Left renal pelvis (tissue), 4 donors: ENCODE measurements at regions not wholly inside any gene's neighbourhood (a gene's known extent, or its start where the extent isn't known, plus 50 kb on each side); places are given as distances from the start of the nearest gene placed in this dataset.
A peak's percentile ranks its signal among the peaks of the same experiment; 100 is the strongest.

Source experiments
- DNase-seq, 4 donors: peaks; one replicate each; pipeline ENCODE4 v3.0.0-alpha.2; 2013; ENCODE audit warnings: low read depth in 4 of 4, low spot score in 3 of 4

DNA sequence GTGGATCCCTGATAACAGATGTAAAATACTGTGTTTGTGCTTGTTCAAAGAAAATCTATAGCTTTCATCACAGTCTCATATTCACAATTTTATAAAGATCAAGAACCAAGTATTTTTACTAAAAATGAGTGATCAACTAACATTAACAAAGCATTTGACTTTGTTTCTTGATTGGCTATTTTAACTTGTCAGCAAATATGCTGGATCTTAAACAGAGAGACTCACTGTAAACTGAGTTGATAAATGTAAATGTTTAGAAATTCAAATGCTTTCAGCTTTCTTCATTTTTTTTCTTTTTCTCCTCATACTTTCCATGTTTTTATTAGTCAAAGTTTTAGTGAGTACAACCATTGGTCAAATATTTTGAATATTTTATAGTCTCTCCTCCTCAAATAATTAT is 923.0 kb upstream of the NR2F2 start:
- DNase-seq = no peak

DNA sequence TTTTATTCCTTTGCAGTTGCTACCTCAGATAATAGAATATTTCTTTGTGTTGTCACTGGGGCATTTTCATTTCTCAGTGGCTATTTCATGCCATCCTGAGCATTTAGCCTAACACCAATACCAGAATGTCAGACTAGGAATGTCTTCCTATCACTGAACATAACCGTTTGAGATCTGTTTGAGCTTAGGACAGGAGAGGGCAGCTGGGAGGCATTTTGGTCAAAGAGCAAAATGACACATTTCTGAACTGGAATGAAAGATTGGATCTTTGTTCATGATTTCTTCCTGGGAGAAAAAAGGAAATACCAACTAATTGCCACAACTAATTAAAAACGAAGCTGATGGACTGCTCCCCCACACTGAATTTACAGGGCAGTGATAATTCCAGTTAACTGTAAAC is 921.3 kb upstream of the NR2F2 start:
- no peak for DNase-seq

DNA sequence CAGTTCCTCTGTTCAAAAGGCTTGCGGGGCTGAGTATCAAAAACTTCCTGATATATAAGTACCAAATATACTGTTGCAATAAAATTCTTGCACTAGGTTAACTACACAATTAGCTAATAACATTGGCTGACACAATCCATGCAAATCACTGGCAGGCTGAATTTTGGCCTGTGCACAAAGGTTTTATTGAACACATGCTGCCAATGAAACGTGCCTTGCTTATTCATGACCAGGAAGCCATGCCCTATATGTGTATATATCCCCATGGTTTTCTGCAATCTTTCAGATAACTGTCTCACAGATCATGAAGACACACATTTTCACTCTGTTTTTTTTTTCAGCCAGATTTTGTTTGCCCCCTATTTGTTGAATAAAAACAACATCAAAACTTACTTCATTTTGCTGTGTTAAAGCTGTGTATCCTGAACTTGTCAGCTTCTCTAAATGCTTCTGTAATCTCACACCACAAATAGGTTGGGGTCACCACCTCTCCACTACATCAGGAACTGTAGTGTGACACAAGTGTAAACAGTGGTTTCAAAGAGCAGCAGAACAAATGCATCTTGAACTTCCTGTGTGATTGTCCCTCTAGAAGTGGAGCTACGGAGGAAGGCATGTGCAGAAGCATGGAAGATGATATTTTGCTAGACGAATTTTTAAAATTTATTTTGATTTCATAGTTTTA is 920.7 kb upstream of the NR2F2 start:
- peak in 1 of 4 donors; percentile 63 for DNase-seq

DNA sequence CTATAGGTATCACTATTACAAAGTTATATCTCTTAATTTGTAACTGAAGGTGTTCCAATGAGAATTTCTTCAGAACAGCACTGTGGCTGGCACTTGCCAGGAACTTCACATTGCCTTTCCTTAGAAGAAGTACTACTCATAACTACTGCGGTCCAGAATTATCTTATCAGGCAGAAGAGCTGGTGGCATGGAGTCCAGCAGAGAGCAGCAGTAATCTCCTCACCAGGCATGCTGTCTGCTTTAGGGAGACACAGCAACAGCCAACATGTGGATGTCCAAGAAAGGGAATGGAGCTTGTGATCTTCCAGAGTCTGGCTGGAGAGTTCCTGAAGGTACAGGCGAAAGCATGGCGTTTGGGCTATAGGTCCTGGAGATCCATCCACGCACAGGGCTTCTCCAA is 919.7 kb upstream of the NR2F2 start:
- DNase-seq = no peak

DNA sequence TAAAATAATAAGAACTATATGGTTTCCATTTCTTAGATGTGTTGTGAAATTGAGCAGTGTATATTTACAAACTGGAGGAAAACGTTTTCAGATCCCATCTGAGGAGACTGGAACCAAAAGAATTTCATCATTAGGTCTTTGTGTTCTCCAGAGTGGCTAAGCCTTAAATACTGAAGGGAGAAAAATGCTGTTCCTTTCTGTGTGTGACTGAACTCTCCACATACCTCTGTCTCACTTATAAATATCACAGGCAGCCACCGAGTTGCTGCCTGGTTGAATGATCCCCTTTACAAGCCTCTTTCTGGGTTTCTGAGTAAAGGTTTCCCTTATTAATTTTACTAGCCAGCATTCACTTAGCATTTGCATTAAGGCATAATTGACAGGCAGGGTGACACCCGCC is 913.9 kb upstream of the NR2F2 start:
- no peak for DNase-seq

DNA sequence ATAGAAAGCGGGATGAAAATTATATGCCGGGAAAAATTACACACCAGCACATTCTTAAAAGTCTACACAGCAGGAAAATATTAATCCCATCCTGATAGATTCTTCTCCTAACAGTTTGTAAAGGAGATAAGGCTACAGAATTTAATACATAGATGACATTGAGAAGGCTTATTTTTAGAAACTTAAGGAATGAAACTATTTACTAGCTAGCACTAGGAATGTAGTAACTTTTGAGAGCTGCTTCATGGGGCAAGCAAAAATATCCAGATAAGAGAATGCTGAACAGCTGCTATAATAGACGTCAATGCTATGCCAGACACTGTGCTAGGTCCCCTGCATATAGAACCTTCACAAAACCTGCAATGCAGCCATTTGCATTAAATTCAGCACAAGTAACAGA is 912.7 kb upstream of the NR2F2 start:
- no peak for DNase-seq

DNA sequence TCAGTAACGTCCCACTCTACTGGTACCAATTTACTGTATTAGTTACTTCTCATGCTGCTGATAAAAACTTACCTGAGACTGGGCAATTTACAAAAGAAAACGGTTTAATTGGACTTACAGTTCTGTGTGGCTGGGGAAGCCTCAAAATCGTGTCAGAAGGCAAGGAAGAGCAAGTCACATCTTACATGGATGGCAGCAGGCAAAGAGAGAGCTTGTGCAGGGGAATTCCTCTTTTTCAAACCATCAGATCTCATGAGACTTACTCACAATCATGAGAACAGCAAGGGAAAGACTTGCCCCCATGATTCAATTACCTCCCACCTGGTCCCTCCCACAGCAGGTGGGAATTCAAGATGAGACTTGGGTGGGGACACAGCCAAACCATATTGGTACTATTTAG is 908.2 kb upstream of the NR2F2 start:
- no peak for DNase-seq

DNA sequence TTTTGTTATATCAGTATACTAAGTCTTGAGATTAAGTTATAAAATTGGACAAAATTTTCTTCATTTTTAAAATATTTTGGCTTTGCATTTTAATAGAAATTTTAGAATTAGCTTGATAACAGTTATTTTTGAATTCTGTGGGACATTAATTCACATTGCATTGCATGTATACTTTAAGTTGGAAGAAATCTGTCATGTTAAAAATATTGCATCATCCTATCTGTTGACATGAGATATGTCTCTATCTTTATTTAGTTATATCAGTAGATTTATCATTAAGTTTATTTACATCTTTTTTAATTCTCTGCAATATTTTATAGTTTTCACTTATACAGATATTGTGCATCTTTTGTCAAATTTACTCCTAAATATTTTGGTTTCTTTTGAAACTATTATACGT is 904.6 kb upstream of the NR2F2 start:
- no peak for DNase-seq

DNA sequence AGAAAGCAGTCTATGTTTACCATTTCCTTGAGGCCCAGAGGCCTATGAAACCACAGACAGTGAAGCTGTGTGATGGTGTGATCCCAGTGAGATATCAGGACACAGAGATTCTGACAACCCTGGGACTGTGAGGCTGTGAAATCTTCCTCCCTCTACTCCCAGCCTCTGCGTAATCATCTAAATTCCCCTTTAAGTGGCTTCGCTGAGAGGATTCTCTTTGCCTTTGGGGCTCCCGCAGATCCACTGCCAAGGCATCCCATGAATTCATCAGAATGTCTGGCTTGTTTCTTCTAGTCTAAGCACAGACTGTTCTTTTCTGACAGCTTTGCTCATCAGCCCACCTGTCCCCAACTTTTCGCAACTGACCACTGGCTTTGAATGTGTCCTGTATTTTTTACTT is 901.2 kb upstream of the NR2F2 start:
- DNase-seq = no peak

DNA sequence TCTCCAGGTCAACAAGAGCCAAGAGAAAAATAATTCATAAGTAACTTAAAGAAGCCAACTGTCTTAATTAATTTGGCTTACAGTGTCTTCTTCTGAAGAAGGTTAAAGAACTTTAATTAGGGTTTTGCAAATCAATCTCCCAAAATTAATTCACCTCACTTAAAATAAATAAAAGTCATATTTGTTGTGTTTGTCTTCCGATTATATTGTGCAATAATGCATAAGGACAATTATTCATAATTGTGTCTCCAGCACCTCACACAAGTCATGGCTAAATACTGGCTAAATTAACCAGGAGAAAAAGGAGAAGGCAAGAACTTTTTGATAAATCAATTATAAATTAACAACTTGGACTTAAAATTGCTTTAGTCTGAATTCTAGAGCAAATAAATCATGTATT is 899.0 kb upstream of the NR2F2 start:
- no peak for DNase-seq

DNA sequence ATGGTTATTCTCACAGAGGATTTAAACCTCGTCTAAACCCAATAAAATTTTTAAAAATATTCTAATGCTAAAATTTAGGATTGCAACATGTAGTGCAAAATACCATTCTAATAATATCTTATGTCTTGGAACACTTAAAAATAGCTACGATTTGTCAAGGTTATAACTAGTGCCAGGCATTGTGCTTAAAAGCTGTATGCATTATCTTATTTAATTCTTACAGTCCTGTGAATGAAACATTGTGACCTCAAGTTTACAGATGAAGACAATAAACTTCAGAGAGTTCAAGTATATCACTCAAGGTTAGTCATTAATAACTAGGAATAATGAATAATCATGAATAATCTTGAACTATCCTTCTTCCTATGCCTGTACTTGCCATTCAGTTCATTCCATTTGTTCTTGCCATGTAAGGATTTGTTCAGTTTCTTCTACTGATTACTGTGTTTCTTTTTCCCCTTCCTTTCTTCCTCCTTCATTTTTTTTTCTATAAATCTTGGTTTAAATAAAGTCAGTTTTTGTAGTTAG is 897.6 kb upstream of the NR2F2 start:
- no peak for DNase-seq

DNA sequence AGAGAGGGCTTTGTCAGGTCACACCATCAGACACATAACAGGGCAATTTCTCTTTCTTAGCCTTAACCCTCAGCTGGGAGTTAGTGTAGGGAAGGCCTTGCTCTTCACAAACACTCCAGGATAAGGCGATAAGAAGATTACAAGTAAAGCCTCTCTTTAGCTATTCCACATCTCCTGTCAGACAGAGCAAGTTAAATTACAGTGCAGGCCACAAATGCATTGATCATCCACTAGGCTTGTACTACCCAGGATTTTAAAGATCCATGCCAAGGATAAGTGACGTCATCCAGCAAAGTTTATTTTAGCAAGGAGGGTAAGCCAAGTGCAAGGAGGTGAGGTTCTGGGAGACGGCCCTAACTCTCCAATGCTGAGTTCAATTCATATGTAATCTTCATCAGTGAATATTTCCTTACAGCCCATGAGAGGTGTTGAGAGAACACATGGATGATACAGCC is 890.6 kb upstream of the NR2F2 start:
- no peak for DNase-seq

DNA sequence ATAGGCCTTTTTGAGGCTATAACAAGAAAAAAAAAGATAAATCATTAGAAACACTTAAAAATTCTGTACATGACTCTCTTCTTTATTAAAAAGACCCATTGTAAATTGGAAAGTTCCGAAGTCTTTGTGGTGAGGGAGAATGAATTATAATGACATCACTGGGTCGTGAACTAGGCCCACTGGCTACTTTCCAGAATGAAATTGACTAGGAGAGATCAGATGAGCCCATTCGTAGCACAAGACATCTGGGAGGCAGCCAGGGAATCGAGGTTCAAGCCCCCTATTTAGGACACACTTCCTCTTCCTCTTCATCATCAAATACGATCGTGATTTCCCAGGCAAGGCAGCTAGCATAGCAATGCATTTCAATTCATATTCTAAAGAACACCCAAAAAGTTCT is 889.8 kb upstream of the NR2F2 start:
- no peak for DNase-seq

DNA sequence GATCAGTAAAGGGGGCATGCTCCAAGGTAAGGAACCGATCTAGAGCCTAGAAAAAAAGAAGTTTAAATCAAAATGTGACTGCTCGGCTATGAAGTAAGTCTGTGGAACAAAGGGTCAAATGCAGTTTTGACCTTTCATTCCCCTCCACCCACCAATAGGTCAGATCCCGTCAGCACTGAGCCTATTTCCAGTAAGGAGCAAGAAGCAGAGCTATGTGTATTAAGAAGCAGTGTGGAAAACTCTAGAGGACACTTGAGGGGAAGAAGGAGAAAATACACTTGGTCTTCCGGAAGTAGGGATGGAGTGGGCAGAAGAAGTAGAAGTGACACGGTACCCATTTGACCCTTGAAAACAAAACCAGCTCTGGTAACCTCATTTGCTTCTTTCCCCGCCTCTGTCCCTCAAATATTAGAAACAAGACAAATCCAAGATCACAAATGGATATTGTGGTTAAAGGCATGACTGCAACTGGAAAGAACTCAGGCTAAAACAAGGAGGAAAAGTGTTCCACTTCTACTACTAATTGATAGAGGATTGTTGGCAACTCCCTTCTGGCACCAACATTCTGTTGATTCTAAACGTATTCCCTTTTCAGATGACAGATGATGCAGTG is 888.3 kb upstream of the NR2F2 start:
- DNase-seq = no peak

DNA sequence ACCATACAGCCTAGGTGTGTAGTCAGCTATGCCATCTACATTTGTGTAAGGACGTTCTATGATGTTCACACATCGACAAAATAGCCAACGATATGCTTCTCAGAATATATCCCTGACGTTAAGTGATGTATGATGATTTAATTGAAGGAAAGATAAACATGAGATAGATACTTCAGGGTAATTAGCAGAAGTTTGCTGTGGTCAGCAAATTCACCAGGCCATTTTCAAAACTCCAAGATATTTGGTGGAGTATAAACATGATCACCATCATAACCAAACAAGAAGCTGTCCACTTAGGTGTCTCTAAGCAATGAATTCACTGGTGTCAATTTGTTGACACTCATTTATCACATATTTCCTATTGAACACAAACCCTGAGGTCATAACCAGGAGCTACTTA is 885.6 kb upstream of the NR2F2 start:
- no peak for DNase-seq

DNA sequence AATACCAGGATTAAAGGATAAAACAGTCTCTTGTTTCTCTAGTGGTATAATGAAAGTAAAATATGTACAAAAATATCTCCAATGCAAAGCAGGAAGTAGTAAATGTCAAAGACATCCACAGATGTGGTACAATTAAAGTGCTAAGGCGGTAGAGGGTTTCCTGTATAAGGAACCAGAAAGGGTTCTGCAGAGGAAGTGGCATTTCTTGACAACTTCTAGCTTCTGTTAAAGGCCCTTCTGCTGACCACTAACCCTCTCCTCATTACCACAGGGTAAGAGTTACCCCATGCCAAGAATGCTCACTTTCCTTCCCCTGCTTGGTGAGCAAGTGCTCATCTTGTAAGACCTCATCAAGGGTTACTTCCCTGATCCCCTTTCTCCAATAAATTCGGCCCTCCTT is 883.6 kb upstream of the NR2F2 start:
- DNase-seq = no peak

DNA sequence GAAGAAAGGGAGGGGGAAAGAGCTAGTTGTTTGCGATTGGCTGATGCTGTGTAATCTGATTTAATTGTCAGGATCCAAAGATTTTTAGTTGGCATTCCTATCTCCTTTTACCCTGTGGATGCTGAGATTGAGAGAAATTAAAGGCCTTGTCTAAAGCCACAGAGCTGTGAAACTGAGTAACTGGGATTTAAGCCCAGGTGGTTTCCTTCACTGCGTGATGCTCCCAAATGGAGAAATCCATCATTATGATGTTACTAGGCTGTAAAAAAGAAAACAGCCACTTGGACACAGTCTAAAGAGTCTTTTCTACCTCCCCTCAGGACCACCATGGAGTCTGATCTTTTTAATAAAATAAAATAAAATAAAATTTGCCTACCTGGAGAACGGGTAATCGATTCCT is 883.0 kb upstream of the NR2F2 start:
- DNase-seq = no peak

DNA sequence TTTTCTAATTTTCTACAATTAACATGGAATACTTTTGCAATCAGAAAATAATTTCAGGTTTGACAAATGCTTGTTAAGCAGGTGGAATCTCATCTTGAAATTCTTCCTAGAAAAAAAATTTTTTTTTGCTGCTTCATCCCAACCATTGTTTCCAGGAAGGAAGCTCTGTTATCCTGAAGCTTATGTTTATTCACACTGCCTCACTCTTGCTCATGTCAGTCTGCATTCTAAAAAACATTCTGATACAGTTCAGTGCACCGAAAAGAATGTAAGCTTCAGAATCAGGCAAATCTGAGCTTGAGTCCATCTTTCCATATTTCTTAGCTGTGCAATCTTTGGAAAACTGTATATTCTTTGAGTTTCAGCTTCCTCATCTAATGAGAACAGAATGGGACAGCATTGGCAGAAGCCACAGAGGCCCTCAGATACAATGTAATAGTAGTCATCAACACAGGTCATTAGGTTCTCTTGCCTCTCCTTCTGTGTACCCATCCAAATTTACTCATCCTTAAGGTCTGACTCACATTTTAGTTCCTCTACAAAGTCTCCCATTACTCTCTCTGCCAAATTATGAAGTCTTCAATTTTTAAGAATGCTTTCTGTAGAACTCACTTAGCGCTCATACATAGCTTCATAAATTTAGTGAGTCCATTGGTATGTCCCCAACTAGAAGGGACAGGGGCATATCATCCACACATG is 881.8 kb upstream of the NR2F2 start:
- DNase-seq = no peak

DNA sequence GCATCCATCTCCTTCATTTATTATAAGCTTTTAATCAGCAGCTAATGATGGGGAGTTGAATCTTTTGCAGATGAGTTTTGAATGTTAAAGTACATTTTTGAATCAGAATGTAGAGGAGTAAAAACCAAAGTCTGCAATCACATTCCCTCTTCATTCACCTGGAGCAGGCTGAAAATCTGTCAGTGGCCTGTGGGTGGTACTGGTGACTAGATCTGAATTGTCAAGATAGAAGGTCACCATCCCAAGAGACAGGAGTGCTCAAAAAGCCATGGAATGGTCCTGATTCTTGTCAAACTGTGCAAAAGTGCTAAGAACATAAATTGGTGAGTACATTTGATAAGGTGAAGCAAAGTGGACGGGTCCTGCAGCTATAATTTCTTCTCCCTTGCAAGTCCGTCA is 881.3 kb upstream of the NR2F2 start:
- no peak for DNase-seq

DNA sequence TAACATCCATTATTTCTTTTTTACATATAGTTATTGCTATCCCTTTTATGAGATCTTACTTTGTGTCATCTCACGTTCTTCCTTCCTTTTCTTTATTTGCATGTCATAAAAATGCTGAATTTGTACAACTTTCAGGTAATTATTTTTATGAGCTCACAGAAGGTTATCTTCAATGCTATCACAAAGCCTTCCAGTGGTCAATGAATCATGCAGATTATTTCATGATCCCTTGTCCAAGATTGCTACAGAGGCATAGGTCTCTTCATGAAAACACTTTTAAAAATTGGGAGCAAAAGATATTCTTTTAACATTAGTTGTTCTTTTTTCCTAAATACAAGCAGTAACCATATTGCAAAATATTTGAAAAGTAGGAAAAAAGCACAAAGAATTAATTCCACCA is 880.1 kb upstream of the NR2F2 start:
- DNase-seq = no peak

DNA sequence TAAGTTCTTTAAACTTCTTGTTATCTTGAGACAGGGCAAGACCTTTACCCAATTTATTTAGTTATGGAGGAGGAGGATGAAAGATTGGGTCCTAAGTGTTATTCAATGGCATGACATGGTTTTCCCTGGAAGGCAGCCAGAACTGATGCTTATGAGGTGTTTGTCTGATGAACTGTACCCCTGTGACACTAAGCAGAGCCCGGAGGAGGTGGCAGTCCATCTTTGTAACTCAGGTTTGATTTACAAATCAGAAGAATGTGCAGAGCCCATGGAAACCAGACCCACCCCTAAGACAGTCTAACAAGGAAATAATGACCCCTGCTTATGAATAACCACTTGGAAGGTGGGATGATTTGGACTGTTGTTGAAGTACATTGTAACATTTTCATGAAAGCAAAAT is 878.6 kb upstream of the NR2F2 start:
- no peak for DNase-seq
